ENCODE measurements at regions not wholly inside any gene's neighbourhood (a gene's known extent, or its start where the extent isn't known, plus 50 kb on each side); places are given as distances from the start of the nearest gene placed in this dataset.
"Not testable (repeated sequence)": the region's sequence is repeated elsewhere in the genome, so short reads cannot be mapped to it uniquely, and the experiment has no call there.

GRCh38 chr3:191882289-191882688 is 421.3 kb downstream of the PYDC2 start:
- DNase-seq, result no peak

- DNase-seq, result no peak
Measured at GRCh38 chr3:191884132-191884531, 423.2 kb downstream of the PYDC2 start.

GRCh38 chr3:191889106-191889505 is 428.1 kb downstream of the PYDC2 start:
- no peak for DNase-seq

- no peak for DNase-seq
Measured at GRCh38 chr3:191889756-191890155, 428.8 kb downstream of the PYDC2 start.

- DNase-seq, result no peak
Measured at GRCh38 chr3:191894406-191894805, 433.4 kb downstream of the PYDC2 start.

GRCh38 chr3:191901741-191902140 is 440.8 kb downstream of the PYDC2 start:
- no peak for DNase-seq

- DNase-seq, result no peak
Measured at GRCh38 chr3:191912616-191913204, 451.7 kb downstream of the PYDC2 start.

- no peak for DNase-seq
Measured at GRCh38 chr3:191915712-191916111, 454.7 kb downstream of the PYDC2 start.

GRCh38 chr3:191919491-191920026 is 458.6 kb downstream of the PYDC2 start:
- no peak for DNase-seq

- DNase-seq, result no peak
Measured at GRCh38 chr3:191922570-191922969, 461.6 kb downstream of the PYDC2 start.

GRCh38 chr3:191927183-191927817 is 466.3 kb downstream of the PYDC2 start:
- not testable (repeated sequence) for DNase-seq

- DNase-seq, result not testable (repeated sequence)
Measured at GRCh38 chr3:191927998-191928397, 467.0 kb downstream of the PYDC2 start.

GRCh38 chr3:191944835-191945234 is 483.9 kb downstream of the PYDC2 start:
- no peak for DNase-seq

GRCh38 chr3:191952186-191952585 is 491.2 kb downstream of the PYDC2 start:
- no peak for DNase-seq

- no peak for DNase-seq
Measured at GRCh38 chr3:191952609-191953008, 491.6 kb downstream of the PYDC2 start.

- no peak for DNase-seq
Measured at GRCh38 chr3:191958980-191959671, 498.2 kb downstream of the PYDC2 start.

- no peak for DNase-seq
Measured at GRCh38 chr3:191959876-191960413, 499.0 kb downstream of the PYDC2 start.

GRCh38 chr3:191961022-191961421 is 500.1 kb downstream of the PYDC2 start:
- no peak for DNase-seq

GRCh38 chr3:191961529-191961928 is 500.6 kb downstream of the PYDC2 start:
- no peak for DNase-seq

GRCh38 chr3:191962324-191962723 is 501.4 kb downstream of the PYDC2 start:
- DNase-seq, result no peak

GRCh38 chr3:191963182-191963581 is 502.2 kb downstream of the PYDC2 start:
- no peak for DNase-seq

- no peak for DNase-seq
Measured at GRCh38 chr3:191966556-191966955, 505.6 kb downstream of the PYDC2 start.

- DNase-seq, result no peak
Measured at GRCh38 chr3:191968299-191968698, 507.3 kb downstream of the PYDC2 start.
